ENCODE measurements at regions not wholly inside any gene's neighbourhood (a gene's known extent, or its start where the extent isn't known, plus 50 kb on each side); places are given as distances from the start of the nearest gene placed in this dataset.
A peak's percentile ranks its signal among the peaks of the same experiment; 100 is the strongest.

DNA sequence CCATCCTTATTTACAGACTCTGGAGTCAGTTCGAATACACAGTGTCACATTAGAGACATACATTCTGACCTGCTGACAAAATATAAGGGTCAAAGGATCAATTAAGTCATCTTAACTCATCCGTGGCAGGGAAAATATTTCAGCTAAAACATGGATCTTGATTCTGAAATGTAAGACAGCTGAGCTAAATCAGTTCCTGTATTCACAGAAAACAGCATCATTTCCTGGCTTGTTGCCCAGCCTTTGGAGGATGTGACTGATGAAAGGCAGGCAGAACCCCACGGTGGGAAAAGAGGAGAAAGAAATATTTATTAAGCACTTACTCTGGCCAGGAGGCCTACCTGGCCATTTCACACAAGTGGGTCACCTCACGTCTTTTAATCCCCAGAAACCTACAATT is 101.9 kb downstream of the GAS2L3 start:
- TF ChIP-seq, protein P1, sequence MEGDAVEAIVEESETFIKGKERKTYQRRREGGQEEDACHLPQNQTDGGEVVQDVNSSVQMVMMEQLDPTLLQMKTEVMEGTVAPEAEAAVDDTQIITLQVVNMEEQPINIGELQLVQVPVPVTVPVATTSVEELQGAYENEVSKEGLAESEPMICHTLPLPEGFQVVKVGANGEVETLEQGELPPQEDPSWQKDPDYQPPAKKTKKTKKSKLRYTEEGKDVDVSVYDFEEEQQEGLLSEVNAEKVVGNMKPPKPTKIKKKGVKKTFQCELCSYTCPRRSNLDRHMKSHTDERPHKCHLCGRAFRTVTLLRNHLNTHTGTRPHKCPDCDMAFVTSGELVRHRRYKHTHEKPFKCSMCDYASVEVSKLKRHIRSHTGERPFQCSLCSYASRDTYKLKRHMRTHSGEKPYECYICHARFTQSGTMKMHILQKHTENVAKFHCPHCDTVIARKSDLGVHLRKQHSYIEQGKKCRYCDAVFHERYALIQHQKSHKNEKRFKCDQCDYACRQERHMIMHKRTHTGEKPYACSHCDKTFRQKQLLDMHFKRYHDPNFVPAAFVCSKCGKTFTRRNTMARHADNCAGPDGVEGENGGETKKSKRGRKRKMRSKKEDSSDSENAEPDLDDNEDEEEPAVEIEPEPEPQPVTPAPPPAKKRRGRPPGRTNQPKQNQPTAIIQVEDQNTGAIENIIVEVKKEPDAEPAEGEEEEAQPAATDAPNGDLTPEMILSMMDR (IDR thresholded peaks at IDR 0.05; ENCODE audit: unreplicated experiment), result no peak
- Mint-ChIP-seq H3K27me3 (ENCODE audit: low read depth) (peaks cover 13% of the 10 kb centered on the region), H3K4me3 (no peak overlapping the region), H3K9me3 (no peaks in the 10 kb centered on the region), H3K4me1 (peaks cover 17% of the 10 kb centered on the region), H3K27ac (no peak overlapping the region), H3K36me3 (no peaks in the 10 kb centered on the region)
- peak; percentile 43 to 66 for DNase-seq (ENCODE audit: low spot score in 2 of 2, unreplicated experiment in 2 of 2)

GRCh38 chr12:100681074-100681473 is 107.6 kb downstream of the GAS2L3 start:
- no peak for DNase-seq (ENCODE audit: low spot score in 2 of 2, unreplicated experiment in 2 of 2)
- peaks cover 8% of the 10 kb centered on the region for H3K9me3 Mint-ChIP-seq
- H3K36me3 Mint-ChIP-seq, result peaks cover 3% of the 10 kb centered on the region
- TF ChIP-seq, protein P1 (IDR thresholded peaks at IDR 0.05; ENCODE audit: unreplicated experiment), result no peak
- H3K27ac Mint-ChIP-seq, result no peak overlapping the region
- no peaks in the 10 kb centered on the region for H3K4me1 Mint-ChIP-seq
- H3K27me3 Mint-ChIP-seq (ENCODE audit: low read depth), result peaks cover 13% of the 10 kb centered on the region
- no peak overlapping the region for H3K4me3 Mint-ChIP-seq

DNA sequence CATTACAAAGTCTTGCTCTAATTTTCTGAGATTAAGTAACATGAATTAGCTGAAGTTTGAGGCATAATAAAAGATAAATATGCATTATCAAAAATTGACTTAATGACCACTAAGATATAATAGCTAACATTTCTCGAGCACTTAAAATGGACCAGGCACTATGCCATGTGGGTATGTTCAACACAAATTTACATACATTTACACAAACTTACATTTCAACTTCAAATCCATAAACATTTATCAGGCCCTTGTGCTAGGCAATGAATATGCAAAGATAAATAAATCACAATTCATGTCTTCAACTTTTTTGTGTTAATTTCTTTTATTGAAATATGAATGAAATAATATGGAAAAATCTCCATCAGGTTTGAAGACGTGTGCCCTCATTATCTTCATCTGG is 108.7 kb downstream of the GAS2L3 start:
- TF ChIP-seq, protein P1 (IDR thresholded peaks at IDR 0.05; ENCODE audit: unreplicated experiment), result no peak
- Mint-ChIP-seq H3K9me3 (peaks cover 12% of the 10 kb centered on the region), H3K4me1 (no peaks in the 10 kb centered on the region), H3K27me3 (ENCODE audit: low read depth) (peaks cover 10% of the 10 kb centered on the region), H3K4me3 (no peak overlapping the region), H3K27ac (no peak overlapping the region), H3K36me3 (peaks cover 3% of the 10 kb centered on the region)
- no peak for DNase-seq (ENCODE audit: low spot score in 2 of 2, unreplicated experiment in 2 of 2)

- Mint-ChIP-seq H3K27me3 (ENCODE audit: low read depth) (no peaks in the 10 kb centered on the region), H3K27ac (no peak overlapping the region), H3K36me3 (peaks cover 3% of the 10 kb centered on the region), H3K9me3 (peaks cover 20% of the 10 kb centered on the region), H3K4me1 (no peaks in the 10 kb centered on the region), H3K4me3 (no peak overlapping the region)
- no peak for DNase-seq (ENCODE audit: low spot score in 2 of 2, unreplicated experiment in 2 of 2)
- TF ChIP-seq, protein P1 (IDR thresholded peaks at IDR 0.05; ENCODE audit: unreplicated experiment), result no peak
Measured at GRCh38 chr12:100687686-100688085, 106.9 kb upstream of the ANO4 start.

DNA sequence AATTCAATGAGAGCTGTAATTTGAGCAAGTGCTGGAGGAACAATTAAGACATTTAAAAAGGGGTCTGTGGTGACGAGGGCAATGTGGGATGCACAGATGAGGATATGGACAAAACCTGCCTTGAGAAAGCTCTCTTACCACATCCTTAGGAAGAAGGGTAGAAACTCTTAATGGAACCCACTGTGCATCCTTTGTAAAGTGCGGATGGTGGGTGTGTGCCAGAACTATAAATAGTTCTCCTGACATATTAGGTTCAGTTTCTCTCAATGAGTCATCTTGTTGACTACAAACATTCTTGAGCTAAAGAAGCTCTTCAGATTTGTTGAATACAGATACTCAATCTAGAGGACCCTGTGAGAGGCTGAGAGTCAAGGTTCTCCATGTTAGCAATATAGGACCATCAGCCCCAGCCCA is 106.1 kb upstream of the ANO4 start:
- no peaks in the 10 kb centered on the region for H3K4me1 Mint-ChIP-seq
- H3K36me3 Mint-ChIP-seq, result peaks cover 3% of the 10 kb centered on the region
- H3K4me3 Mint-ChIP-seq, result no peak overlapping the region
- no peak overlapping the region for H3K27ac Mint-ChIP-seq
- TF ChIP-seq, protein P1 (IDR thresholded peaks at IDR 0.05; ENCODE audit: unreplicated experiment), result no peak
- H3K9me3 Mint-ChIP-seq, result peaks cover 22% of the 10 kb centered on the region
- no peak for DNase-seq (ENCODE audit: low spot score in 2 of 2, unreplicated experiment in 2 of 2)
- no peaks in the 10 kb centered on the region for H3K27me3 Mint-ChIP-seq (ENCODE audit: low read depth)

DNA sequence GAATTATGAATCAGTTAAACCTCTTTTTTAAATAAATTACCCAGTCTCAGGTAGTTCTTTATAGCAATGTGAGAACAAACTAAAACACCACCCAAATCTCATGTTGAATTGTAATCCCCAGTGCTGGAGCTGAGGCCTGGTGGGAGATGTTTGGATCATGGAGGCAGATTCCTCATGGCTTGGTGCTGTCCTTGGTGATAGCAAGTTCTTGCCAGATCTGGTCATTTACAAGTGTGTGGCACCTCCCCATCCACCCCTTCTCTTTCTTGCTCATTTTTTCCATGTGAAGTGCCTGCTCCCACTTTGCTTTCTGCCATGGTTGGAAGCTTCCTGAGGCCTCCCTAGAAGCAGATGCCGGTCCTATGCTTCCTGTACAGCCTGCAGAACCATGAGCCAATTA is 102.1 kb upstream of the ANO4 start:
- Mint-ChIP-seq H3K27ac (no peak overlapping the region), H3K4me1 (no peaks in the 10 kb centered on the region)
- TF ChIP-seq, protein P1 (IDR thresholded peaks at IDR 0.05; ENCODE audit: unreplicated experiment), result no peak

More for the DNA sequence above, 102.1 kb upstream of the ANO4 start:
- no peak for DNase-seq (ENCODE audit: low spot score in 2 of 2, unreplicated experiment in 2 of 2)
- Mint-ChIP-seq H3K4me3 (no peak overlapping the region), H3K9me3 (peaks cover 10% of the 10 kb centered on the region), H3K27me3 (ENCODE audit: low read depth) (no peaks in the 10 kb centered on the region), H3K36me3 (no peaks in the 10 kb centered on the region)
